HG03460 (cell line): ENCODE measurements at regions not wholly inside any gene's neighbourhood (a gene's known extent, or its start where the extent isn't known, plus 50 kb on each side); places are given as distances from the start of the nearest gene placed in this dataset.

Experiments
- ATAC-seq: cut with Tn5 transposase; IDR thresholded peaks from one replicate; pipeline ENCODE4 v1.9.1; 2021; ENCODE audit not compliant: unreplicated experiment

DNA sequence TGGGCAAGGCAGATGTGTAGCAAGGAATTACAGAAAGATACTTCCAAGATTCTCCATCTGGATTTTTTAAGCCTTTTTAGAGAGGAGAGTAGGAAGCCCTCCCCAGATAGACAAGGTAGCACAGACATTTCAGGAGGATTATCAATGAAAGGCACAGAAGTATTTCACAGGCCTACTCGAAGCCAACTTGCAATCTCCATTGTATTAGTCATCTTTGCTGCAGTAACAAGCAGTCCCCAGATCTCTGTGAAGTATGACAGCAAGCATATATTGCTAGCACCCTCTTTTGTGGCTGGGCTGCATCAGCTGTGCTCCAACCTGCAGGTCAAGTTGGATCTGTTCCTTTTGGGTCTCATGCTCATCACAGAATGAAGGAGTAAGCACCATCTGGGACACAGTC, 101.6 kb downstream of the MAF start:
- no peak for ATAC-seq

DNA sequence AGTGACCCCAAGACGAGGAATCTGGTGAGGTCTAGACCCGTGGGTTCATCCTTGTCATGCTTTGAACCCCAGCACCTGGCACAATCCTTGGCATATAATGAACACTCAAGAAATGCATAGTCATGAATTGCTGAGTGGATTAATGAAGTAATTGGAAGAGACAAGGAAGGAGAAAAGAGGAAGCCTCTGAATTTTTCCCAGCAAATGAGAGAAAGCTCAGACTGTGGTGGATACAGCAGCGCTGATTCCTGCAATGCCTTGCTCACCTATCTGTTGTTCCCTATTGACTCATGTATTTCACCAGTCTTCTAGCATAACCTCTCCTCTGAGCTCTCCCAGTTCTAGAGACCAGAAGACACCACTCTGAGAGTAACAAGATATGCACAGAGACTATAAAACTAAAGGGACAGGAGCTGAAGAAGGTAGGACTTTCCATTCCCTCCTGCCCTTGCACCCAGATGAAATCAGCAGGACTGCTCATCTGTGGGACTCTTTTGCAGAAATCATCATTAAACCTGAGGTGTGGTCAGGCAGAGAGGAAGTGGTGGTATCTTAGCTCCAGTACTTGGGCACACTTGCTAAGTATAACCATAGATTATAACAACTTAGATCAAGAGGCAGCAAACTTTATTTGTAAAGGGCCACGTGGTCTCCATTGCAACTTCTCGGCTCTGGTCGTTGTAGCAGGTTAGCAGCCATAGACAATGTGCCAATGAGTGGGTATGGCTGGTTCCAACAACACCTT, 102.8 kb downstream of the MAF start:
- no peak for ATAC-seq

DNA sequence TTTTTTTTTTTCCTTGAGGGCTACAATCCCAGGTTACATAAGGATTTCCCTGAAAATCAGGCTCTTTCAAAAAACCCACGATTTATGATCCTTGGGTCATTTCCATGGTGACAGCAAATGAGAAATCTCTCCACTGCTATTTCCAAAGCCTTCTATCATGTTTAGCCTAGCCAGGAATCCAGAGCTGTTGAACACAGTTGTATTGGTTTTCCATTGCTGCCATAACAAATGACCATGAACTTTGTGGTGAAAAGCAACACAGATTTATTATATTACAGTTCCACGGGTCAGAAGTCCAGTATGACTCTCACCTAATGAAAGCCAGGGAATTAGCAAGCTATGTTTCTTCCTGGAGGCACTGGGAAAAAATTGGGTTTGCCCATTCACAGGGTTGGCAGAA, 106.6 kb downstream of the MAF start:
- no peak for ATAC-seq

DNA sequence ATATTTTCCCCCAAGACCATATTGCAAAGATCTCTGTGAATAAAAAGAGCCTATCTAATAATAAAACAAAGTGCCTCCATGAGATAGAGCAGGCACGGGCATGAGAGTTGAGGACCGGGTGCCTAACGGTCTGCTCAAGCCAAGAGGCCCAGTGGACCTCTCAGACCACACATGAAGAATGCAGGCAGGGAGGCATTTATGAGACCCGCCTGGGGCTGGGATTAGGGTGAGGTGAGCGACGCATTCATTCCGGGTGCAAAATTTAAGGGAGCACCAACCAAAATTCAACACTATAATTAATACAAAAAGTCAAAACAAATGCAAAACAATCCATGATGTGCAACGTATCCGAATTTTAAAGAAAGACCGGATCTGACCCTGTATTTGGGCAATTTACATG, 108.5 kb downstream of the MAF start:
- no peak for ATAC-seq

DNA sequence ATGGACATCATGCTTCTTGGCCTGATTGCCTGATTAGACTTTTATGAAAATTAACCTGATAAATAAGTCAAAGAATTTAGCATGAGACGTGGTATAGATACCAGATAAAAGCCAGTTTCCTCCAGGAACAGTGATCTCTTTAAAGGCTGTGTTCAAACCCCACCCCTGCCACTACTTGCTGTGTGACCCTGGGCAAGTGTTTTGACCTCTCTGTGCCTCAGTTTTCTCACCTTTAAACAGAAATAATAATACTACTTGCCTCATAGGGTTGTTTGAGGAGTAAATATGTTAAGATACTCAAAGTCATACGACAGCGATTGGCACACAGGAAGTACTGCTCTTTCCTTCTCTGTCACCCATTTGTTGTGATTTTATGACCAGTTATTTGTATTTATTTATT, 115.5 kb downstream of the MAF start:
- no peak for ATAC-seq

DNA sequence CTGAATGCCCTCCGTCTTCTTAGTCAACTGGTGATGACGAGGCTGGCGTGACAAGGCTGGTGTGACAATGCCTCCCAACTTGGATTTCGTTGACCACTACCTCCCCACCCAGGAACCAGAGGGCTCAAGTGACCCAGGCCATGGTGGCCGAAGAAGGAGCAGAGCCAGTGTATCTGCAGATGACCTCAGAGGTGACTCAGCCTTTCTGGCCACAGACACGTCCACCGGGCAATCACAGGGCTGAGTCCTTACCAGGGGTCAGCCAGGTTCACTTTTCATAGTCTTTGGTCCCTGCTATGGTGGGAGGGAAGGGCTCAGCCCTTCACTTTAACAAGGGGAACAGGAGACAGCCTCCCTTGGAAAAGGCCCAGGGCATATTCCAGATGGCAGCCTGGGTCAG, 116.3 kb downstream of the MAF start:
- no peak for ATAC-seq

DNA sequence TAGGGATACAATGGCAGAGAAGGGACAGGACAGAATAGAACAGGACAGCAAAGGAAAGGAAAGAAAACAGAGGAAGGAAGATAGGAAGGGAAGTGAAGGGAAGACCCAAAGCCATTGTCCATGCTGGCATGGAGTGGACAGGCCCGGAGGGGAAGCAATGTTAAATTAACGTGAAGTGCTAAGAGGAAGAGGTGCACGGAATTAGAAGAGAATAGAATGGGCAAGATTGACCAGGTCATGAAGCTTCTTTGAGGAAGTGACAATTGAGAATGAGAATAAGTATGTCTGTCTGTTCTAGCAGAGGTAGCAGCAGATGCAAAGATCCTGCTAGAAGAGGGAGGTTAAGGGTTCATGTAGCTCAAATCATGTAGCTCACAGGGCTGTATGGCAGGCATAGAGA, 117.2 kb downstream of the MAF start:
- no peak for ATAC-seq

DNA sequence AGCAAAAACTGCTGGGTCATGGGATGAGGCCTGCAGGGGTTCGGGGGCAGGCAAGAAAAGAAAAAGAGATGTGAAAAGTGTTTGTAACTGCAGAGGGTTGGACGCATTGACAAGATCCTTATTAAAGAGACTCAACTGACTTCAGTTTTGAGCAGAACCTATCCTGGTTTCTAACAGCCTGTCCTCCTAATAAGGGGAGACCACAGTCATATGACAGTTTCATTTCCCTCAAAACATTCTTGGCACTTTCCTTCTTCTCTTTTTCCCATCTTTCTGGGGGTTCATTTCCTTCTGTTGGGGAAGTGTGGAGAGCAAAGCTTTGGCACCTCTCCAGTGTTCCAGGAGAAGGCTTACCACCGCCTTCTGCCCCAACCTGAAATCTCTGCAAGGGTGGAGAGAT, 118.5 kb downstream of the MAF start:
- no peak for ATAC-seq

DNA sequence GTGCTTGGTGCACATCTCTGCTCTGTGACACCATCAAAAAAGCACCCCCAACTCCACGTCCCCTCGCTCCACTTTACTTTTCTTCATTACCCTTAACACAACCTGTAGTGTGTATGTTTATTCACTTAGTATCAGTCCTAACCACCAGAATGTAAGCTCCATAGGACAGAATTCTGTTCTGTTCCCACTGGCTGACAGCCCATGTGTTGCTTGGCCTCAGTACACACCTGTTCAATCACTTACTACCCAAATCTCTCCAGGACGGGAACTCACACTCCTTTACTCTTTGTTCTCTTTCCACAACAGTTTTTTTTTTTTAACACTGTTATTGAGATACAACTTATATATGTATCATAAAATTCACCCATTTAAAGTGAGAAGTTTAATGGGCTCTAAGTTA, 119.6 kb downstream of the MAF start:
- no peak for ATAC-seq

DNA sequence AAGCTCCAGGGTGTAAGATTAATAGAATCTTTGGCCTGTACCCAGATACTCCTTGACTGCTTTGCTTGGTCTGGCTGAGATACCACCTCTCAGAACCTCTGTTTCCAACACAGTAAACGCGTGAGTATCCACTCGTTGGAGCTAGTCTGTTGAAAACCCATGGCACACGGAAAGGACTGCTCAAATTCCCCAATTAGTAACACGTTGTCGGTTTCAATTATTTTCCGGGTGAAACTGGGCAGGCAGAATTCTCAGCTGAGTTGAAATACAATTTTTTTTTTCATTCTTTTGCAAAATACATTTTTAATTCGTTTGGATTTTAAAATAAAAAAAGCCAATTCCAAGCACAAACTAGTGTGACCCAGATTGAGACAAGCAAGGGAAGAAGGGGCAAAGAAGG, 120.5 kb downstream of the MAF start:
- ATAC-seq = no peak

DNA sequence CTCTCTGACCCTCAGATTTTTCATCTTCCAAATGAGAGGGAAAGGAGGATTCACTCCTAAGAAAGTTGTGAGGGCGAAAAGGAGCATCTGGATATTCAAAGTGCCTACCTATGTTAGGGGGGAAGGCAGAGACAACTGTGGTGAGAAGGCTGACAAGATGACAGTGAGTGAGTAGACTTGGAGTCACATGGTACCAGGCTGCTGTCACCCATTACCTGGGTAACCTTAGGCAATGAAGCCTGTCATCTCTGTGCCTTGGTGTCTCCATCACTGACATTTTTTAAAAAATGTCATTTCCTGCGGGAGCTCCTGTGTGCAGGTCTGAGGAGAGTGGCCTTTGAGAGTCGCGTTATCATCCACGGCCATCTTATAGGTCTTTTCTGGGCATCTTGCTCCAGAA, 124.0 kb downstream of the MAF start:
- no peak for ATAC-seq

DNA sequence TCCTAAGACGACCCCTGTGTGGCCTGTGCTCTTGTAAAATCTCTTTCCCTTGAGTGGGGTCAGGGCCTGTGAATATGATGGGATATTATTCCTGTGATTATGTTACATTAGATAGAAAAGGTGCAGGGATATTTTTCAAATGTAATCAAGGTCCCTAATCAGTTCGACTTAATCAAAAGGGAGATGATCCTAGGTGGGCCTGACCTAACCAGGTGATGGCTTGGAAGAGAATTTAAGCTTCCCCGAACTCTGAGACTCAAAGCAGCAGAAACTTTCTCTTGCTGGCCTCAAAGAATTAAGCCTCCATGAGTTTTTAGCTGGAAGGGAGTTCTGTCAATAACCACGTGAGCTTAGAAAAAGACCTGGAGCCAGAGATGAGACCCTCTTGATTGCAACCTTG, 124.7 kb downstream of the MAF start:
- ATAC-seq = no peak

DNA sequence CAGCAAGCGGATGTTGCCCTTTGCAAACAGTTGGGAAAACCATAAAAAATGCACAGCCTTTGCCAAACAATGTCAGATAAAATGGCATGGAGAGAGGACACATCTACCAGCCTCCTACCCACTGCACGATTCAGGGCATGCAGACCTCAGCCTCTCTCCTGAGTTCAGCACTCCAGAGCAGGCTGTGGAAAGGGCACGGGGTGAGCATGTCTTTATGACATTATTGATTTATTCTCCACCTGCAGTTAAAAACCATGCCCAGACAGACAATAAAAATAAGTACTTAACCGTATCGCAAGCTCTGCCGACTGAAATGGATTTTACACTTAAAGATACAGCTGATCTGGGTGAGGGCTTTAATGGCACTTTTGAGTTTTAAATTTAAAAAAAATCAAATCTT, 127.1 kb downstream of the MAF start:
- no peak for ATAC-seq

DNA sequence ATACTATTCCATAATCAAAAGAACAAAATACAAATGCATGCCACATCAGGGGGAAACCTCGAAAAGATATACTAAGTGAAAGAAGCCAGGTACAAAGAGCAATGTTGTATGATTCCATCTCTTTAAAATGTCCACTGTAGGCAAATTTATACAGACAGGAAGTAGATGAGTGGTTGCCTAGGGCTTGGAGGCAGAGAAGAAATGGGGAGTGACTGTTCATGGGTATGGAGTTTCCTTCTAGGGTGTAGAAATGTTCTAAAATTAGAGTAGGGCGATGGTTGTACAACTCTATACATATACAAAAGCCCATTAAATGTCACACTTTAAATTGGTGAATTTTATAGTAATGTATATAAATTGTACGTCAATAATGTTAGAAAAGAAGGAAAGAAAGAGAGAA, 128.1 kb downstream of the MAF start:
- ATAC-seq = no peak

DNA sequence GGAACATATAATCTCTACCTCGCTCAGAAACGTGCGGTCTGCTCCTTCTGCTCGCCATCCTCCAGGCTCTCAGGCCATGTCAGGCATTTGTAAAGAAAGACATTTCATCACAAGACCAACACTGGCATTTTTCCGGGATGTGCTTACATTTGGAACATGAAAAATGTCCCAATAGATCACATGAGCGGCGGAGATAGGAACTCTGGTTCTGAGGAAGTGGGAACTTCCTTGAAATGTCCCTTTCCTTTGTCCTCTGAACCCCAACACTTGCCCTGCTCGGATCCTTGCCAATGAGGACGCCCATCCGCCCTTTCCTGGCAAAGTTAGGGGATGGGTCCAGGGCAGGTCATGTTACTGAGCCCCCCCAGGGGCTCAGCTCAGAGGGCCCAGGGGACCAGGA, 130.5 kb downstream of the MAF start:
- ATAC-seq = no peak

DNA sequence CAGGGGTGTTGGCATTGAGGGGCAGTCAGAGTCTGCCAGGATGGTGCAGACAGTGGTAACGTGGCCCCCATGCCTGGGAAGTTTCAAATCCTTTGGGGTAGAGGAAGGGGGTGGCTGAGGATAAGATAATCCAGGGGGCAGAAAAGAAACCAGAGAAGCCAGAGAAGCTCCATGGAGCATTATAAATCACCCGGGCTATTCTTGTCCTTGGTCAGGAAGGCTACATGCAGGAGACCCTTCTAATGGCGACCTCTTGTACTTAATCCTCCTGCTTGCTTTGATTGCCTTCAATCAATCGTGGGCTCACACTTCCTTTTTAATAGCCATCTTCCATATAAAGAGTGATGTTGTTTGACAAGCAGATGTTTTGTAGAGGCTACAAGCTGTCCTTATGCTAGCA, 131.9 kb downstream of the MAF start:
- no peak for ATAC-seq

DNA sequence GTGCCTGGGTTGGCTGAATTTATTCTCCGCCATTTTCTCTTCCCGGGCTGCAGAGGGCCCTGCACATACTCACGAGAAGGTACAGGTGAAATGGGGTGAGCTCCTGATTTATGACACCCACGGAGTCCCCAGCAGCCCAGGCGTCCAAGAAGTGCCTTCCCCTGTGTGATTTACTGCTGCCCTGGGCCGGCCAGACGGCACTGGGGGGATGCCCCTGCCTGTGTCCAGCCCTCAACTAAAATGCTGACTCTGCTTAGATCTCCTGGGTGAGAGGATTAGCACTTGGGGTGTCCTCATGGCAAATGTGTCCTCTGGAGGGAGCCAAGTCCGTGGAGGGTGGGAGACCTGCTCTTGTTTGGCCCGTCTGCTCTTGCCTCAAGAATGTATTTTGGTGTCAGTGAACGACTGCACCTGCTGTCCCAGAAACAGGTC, 132.4 kb downstream of the MAF start:
- ATAC-seq = no peak

DNA sequence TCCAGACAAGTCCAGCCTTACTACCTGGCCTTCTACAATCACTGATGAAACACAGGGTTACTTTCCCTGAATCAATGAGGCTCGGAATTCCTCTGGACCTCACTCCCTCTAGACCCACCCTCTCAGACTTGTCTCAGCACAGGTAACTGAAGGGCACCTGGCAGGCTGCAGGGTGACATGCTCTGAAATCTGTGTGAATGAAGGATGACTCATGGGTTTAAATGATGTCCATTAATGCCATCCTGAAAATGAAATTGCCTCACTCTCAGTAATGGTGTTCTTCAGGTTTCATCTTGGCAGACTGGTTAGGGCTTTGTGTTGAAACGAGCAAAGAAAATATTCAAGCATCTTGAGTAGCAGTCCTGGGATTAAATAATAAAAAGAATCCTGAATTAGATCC, 134.4 kb downstream of the MAF start:
- no peak for ATAC-seq

DNA sequence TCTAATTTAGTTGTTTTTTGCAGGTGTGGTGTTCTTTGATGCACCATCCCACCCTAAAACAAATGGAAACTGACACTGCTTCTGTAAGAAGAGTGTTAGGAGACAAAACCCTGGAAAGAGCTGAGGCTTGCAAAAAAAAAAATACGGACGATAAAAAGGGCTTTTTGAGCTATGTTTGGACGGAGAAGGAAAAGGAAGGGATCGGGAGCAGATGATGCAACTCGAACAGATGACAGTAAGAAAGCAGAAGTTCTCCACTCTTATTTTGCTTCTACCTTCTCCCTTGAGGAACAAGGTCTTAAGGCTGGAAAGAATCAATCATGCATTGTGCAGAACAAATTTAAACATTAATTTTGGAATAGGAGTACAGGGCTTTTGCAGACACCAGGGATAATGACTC, 136.7 kb downstream of the MAF start:
- no peak for ATAC-seq

DNA sequence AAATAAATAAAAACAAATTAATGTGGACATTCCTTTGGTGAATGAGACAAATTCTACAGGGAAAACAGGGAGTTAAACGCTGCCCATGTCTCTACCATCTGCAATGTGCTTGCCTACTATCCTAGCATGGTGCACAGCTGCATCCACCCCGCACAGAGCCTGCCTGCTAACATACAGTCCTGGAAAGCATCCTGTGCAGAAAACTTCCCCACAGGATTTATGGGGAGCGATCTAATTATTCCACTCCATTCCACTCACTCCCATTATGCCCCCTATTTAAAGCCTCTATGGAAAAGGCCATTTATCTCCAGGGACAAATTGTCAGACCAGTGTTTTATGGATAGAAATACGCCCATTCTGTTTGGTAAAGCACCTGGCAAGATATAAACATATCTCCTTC, 144.5 kb downstream of the MAF start:
- ATAC-seq = no peak

DNA sequence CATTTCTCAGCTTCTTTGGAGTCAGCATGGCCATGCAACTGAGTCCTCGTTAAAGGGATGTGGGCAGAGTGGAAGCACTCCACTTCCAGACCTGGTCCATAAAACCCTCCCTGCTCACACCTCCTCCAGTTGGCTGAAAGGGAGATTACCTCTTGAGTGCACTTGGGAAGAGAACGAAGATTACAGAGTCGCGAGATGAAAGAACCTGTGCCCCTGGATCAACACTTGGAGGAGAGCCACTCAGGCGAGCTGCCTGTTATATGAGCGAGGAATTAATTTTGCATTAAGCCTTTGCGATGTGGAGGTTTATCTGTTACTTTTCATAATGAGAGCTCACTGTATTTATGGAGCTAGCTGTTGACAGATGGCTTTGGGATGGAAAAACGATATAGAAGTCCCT, 147.9 kb downstream of the MAF start:
- ATAC-seq = no peak

DNA sequence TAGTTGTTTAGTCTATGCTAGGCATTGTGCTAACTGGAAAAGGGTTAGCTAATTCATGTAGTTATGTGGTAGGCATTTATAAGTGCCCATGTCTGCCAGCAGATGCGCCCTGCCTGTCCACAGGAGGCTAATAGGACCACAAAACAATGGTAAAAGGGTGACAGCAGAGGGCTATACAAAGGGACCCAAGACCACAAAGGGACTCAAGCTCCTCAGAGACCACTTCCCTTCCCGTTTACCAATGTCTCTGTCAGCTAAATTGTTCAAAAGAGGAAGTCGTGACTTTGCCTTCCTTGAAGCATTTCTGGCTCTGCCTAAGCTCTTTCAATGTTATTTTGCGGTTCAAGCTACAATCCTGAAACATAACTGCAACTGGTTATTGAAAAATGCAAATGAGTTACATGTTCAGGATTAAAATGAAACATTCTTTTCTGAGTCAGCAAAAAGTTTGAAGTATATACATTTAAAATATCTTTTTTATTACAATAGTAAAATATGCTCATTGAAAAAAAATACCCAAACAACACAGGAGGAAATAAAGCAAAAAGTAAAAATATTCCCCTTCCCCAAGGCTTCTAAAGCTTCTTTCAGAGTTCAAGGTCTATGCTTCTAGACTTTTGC, 149.2 kb downstream of the MAF start:
- ATAC-seq = peak; percentile 59

DNA sequence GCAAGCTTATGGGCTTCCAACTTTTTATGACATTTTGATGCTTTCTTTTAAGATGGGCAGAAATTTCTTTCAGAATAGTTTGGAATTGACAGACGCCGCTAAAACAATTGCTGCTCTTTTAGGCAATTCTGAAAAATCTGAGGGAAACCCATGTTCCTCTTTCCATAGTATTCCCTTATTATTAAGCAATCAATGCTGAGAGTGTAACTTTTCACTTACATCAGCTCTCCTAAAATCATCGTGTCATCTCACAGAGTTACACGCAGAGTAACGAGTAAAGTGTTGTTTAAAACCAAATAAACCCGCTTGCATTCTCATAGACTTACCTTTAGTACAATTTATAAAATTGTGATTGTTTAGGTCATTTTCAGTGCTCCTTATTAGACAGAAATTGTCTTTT, 150.6 kb downstream of the MAF start:
- ATAC-seq = no peak
